HCT116 (cell line): ENCODE measurements at regions not wholly inside any gene's neighbourhood (a gene's known extent, or its start where the extent isn't known, plus 50 kb on each side); places are given as distances from the start of the nearest gene placed in this dataset.

Experiments used
- ATAC-seq: fragments of 200-7000 bp; cut with Tn5 transposase; 2 replicates; pipeline ENCODE4 v1.9.1; 2020; ENCODE audit warnings: mild to moderate bottlenecking, moderate library complexity
- BruUV-seq: library from RNA; stranded (reverse); fragments of 400-500 nt; replicated peaks from 2 replicates; lab custom pipeline; 2021; lab: Mats Ljungman, UMichigan
- CTCF ChIA-PET: fragments of 300-600 bp; sonication (Branson Sonifier 250); formaldehyde crosslinking; loops from one replicate; lab custom pipeline; 2021; ENCODE audit warnings: antibody characterized with exemption; lab: Charles Lee
- POLR2A ChIA-PET: fragments of 300-600, 350-600 bp; sonication (Branson Sonifier 250); formaldehyde crosslinking; loops from one replicate; lab custom pipeline; 2021; ENCODE audit warnings: antibody characterized with exemption; lab: Charles Lee
- RAD21 ChIA-PET, 2 experiments: fragments of 300-600 bp; sonication (Branson Sonifier 250); formaldehyde crosslinking; loops; one replicate each; lab custom pipeline; 2023; ENCODE audit warnings: low total read pairs in 2 of 2; ENCODE audit not compliant: uncharacterized antibody in 2 of 2, unreplicated experiment in 2 of 2, low non-redundant PET in 1 of 2; lab: Charles Lee
- DNase-seq: peaks from one replicate; pipeline ENCODE4 v3.0.0-alpha.2; 2010; ENCODE audit warnings: low read depth, low spot score
- H2AFZ ChIP-seq: fragments of 200-600 bp; shearing (Covaris generic), sonication (generic); 2 replicates; pipeline ENCODE4 v1.6.1; 2017; ENCODE audit warnings: low read depth, mixed run types, mixed read lengths, antibody characterized with exemption, low read length; ENCODE audit not compliant: poor library complexity, severe bottlenecking
- H3K27ac ChIP-seq: 2 replicates; pipeline ENCODE4 v1.5.1; 2012; ENCODE audit warnings: low read depth, low read length
- H3K27me3 ChIP-seq: fragments of 200-600 bp; sonication (generic); 2 replicates; pipeline ENCODE4 v1.6.1; 2016; ENCODE audit warnings: mixed run types, low read length, mixed read lengths; ENCODE audit not compliant: insufficient read depth
- H3K36me3 ChIP-seq, 2 experiments: fragments of 200-500 bp in 1 of 2; fragments of 200-600 bp in 1 of 2; sonication (Bioruptor generic) in 1 of 2; sonication (generic) in 1 of 2; 2 replicates each; pipeline versions ENCODE4 v1.5.1 to v1.6.1; 2014 to 2016; ENCODE audit warnings: low read length in 2 of 2, inconsistent platforms in 1 of 2, mixed read lengths in 1 of 2, mixed run types in 1 of 2; ENCODE audit not compliant: insufficient read depth in 2 of 2, control insufficient read depth in 1 of 2
- H3K4me1 ChIP-seq, 2 experiments: fragments of 200-600 bp in 1 of 2; sonication (generic) in 1 of 2; 2 replicates each; pipeline versions ENCODE4 v1.5.1 to v1.6.1; 2012 to 2017; ENCODE audit warnings: low read length in 2 of 2, inconsistent platforms in 1 of 2, mild to moderate bottlenecking in 1 of 2, mixed read lengths in 1 of 2, mixed run types in 1 of 2, moderate library complexity in 1 of 2; ENCODE audit not compliant: insufficient read depth in 2 of 2, control insufficient read depth in 1 of 2
- H3K4me2 ChIP-seq: fragments of 200-600 bp; sonication (generic); 2 replicates; pipeline ENCODE4 v1.6.1; 2017; ENCODE audit warnings: mixed run types, low read length, mixed read lengths
- H3K4me3 ChIP-seq, 2 experiments: fragments of 200-600 bp in 1 of 2; sonication (generic) in 1 of 2; replicated peaks in 1 of 2; 2 replicates each; pipeline ENCODE4 v1.5.1; 2011 to 2016; ENCODE audit warnings: low read length in 2 of 2, control low read depth in 1 of 2, low read depth in 1 of 2, mild to moderate bottlenecking in 1 of 2, mixed read lengths in 1 of 2, mixed run types in 1 of 2
- H3K79me2 ChIP-seq: fragments of 200-600 bp; sonication (generic); 2 replicates; pipeline ENCODE4 v1.6.1; 2017; ENCODE audit warnings: mild to moderate bottlenecking, mixed run types, low read length, moderate library complexity, mixed read lengths; ENCODE audit not compliant: insufficient read depth
- H3K9ac ChIP-seq: fragments of 200-600 bp; sonication (generic); 2 replicates; pipeline ENCODE4 v1.6.1; 2016; ENCODE audit warnings: low read length, mixed read lengths
- H3K9me2 ChIP-seq: fragments of 200-600 bp; sonication (generic), shearing (Covaris generic); 2 replicates; pipeline ENCODE4 v1.6.1; 2017; ENCODE audit warnings: mixed run types, mild to moderate bottlenecking, moderate library complexity; ENCODE audit not compliant: insufficient read depth
- H3K9me3 ChIP-seq, 2 experiments: fragments of 200-500 bp in 1 of 2; fragments of 200-600 bp in 1 of 2; sonication (Bioruptor generic) in 1 of 2; sonication (generic) in 1 of 2; 2 replicates each; pipeline ENCODE4 v1.6.1; 2014 to 2017; ENCODE audit warnings: low read length in 2 of 2, mixed read lengths in 2 of 2, inconsistent platforms in 1 of 2, low read depth in 1 of 2, mild to moderate bottlenecking in 1 of 2, mixed run types in 1 of 2, moderate library complexity in 1 of 2; ENCODE audit not compliant: control insufficient read depth in 1 of 2, insufficient read depth in 1 of 2
- H4K20me1 ChIP-seq: fragments of 200-600 bp; sonication (generic), shearing (Covaris generic); 2 replicates; pipeline ENCODE4 v1.6.1; 2017; ENCODE audit warnings: mixed run types, mild to moderate bottlenecking, moderate library complexity; ENCODE audit not compliant: insufficient read depth
- ATF3 ChIP-seq: IDR thresholded peaks from 2 replicates; pipeline ENCODE4 v1.6.1; 2012
- CEBPB ChIP-seq: IDR thresholded peaks from 2 replicates; pipeline ENCODE4 v1.6.1; 2012; ENCODE audit warnings: low read depth
- CTCF ChIP-seq, 3 experiments: fragments of 200-600 bp in 1 of 3; sonication (generic) in 1 of 3; IDR thresholded peaks in 2 of 3; conservative IDR thresholded peaks in 1 of 3; 2 replicates each; pipeline ENCODE4 v1.5.1; 2012 to 2017; ENCODE audit warnings: low read depth in 2 of 3, low read length in 2 of 3, antibody characterized with exemption in 1 of 3, borderline replicate concordance in 1 of 3, control low read depth in 1 of 3, mild to moderate bottlenecking in 1 of 3, mixed read lengths in 1 of 3, mixed run types in 1 of 3, moderate library complexity in 1 of 3; ENCODE audit not compliant: insufficient read depth in 1 of 3
- EGR1 ChIP-seq: IDR thresholded peaks from 2 replicates; pipeline ENCODE4 v1.6.1; 2012; ENCODE audit warnings: low read depth
- ELF1 ChIP-seq: IDR thresholded peaks from 2 replicates; pipeline ENCODE4 v1.6.1; 2012; ENCODE audit warnings: low read depth, borderline replicate concordance
- EZH2 ChIP-seq: fragments of 200-600 bp; sonication (generic); IDR thresholded peaks from 2 replicates; pipeline ENCODE4 v1.6.1; 2017; ENCODE audit warnings: antibody characterized with exemption, mixed run types
- EZH2phosphoT487 ChIP-seq: fragments of 200-600 bp; IDR thresholded peaks from 2 replicates; pipeline ENCODE4 v1.6.1; 2018; ENCODE audit warnings: antibody characterized with exemption, borderline replicate concordance
- FOSL1 ChIP-seq: IDR thresholded peaks from 2 replicates; pipeline ENCODE4 v1.6.1; 2012; ENCODE audit warnings: low read depth
- JUND ChIP-seq: IDR thresholded peaks from 2 replicates; pipeline ENCODE4 v1.6.1; 2012
- MAX ChIP-seq: IDR thresholded peaks from 2 replicates; pipeline ENCODE4 v1.6.1; 2012
- POLR2A ChIP-seq: IDR thresholded peaks from 2 replicates; pipeline ENCODE4 v1.7.0; 2011; ENCODE audit warnings: borderline replicate concordance; ENCODE audit not compliant: insufficient read depth, insufficient read length; ENCODE audit errors: extremely low read depth
- POLR2AphosphoS5 ChIP-seq: IDR thresholded peaks from 2 replicates; pipeline ENCODE4 v1.6.1; 2011; ENCODE audit warnings: mild to moderate bottlenecking, low read depth, low read length, moderate library complexity
- RAD21 ChIP-seq: IDR thresholded peaks from 2 replicates; pipeline ENCODE4 v1.6.1; 2012; ENCODE audit warnings: low read depth, mild to moderate bottlenecking
- REST ChIP-seq: IDR thresholded peaks from 2 replicates; pipeline ENCODE4 v1.6.1; 2012; ENCODE audit warnings: low read depth
- SIN3A ChIP-seq: IDR thresholded peaks from 2 replicates; pipeline ENCODE4 v1.6.1; 2012; ENCODE audit warnings: low read depth
- SP1 ChIP-seq: IDR thresholded peaks from 2 replicates; pipeline ENCODE4 v1.6.1; 2012; ENCODE audit warnings: low read depth
- SRF ChIP-seq: IDR thresholded peaks from 2 replicates; pipeline ENCODE4 v1.6.1; 2012; ENCODE audit warnings: low read depth
- TCF7L2 ChIP-seq: IDR thresholded peaks from 2 replicates; pipeline ENCODE4 v1.7.0; 2011; ENCODE audit warnings: borderline replicate concordance, inconsistent platforms; ENCODE audit not compliant: insufficient read depth, insufficient read length; ENCODE audit errors: extremely low read depth
- YY1 ChIP-seq: IDR thresholded peaks from 2 replicates; pipeline ENCODE4 v1.6.1; 2011; ENCODE audit warnings: low read length, low read depth, moderate library complexity, mild to moderate bottlenecking; ENCODE audit not compliant: insufficient replicate concordance; ENCODE audit errors: extremely low read depth
- ZBTB33 ChIP-seq: IDR thresholded peaks from 2 replicates; pipeline ENCODE4 v1.6.1; 2011; ENCODE audit warnings: mild to moderate bottlenecking, low read length, moderate library complexity; ENCODE audit not compliant: insufficient replicate concordance; ENCODE audit errors: extremely low read depth
- ZFX ChIP-seq: fragments of 450-650 bp; IDR thresholded peaks from 2 replicates; pipeline ENCODE4 v1.6.1; 2017
- ZNF274 ChIP-seq: fragments of 200-500 bp; sonication (Bioruptor generic); IDR thresholded peaks from 2 replicates; pipeline ENCODE4 v1.6.1; 2014; ENCODE audit warnings: mild to moderate bottlenecking, low read depth, low read length, inconsistent platforms
- intact Hi-C: fragments of 100-400 bp; cut with micrococcal nuclease; formaldehyde crosslinking; loops from 2 replicates; pipeline ENCODE4 v1.10.0; 2022

GRCh38 chr10:90047243-90047729 lies 345.9 kb downstream of the KIF20B start:
- intact Hi-C loops: no loop called here
- no peak overlapping the region for H3K4me3 ChIP-seq
- H3K9me3 ChIP-seq: no peaks in the 10 kb centered on the region
- no peaks in the 10 kb centered on the region for H3K36me3 ChIP-seq
- peaks cover 30 to 34% of the 10 kb centered on the region in 2 experiments for H3K4me1 ChIP-seq
- H3K9me2 ChIP-seq: no peaks in the 10 kb centered on the region
- no TSS peak for BruUV-seq
- no peaks in the 10 kb centered on the region for H4K20me1 ChIP-seq
- ChIA-PET CTCF (no interaction called here), RAD21 (no interaction called here), POLR2A (no interaction called here)
- peak overlapping the region; percentile 58 for H3K27ac ChIP-seq
- no peaks in the 10 kb centered on the region for H3K79me2 ChIP-seq
- DNase-seq (peak; percentile 13), ATAC-seq (peak; percentile 60; the same call in 1 of the 2 replicates)
- no peak overlapping the region for H3K9ac ChIP-seq
- H3K4me2 ChIP-seq: peak overlapping the region; percentile 46
- peak overlapping the region; percentile 24 for H2AFZ ChIP-seq
- no peaks in the 10 kb centered on the region for H3K27me3 ChIP-seq
- TF ChIP-seq CEBPB (no peak), CTCF (IDR thresholded peaks at IDR 0.05 in 2 of 3, conservative IDR thresholded peaks at IDR 0.05 in 1 of 3; ENCODE audit: borderline replicate concordance in 1 of 3, insufficient read depth in 1 of 3, low read depth in 2 of 3, low read length in 2 of 3) (no peak), EZH2 (no peak), SRF (no peak), YY1 (no peak), ZFX (no peak), EGR1 (no peak), POLR2AphosphoS5 (no peak), POLR2A (no peak), TCF7L2 (no peak), JUND (peak; percentile 73), SP1 (0 out of 2 replicates have a peak, but pooled peaks have one; percentile 29), EZH2phosphoT487 (no peak), ATF3 (no peak), ELF1 (no peak), REST (no peak), ZBTB33 (no peak), RAD21 (no peak), FOSL1 (peak; percentile 81), ZNF274 (no peak), SIN3A (no peak), MAX (no peak)
